Trophoblast cell (in vitro differentiated cells and primary cell): ENCODE measurements at regions not wholly inside any gene's neighbourhood (a gene's known extent, or its start where the extent isn't known, plus 50 kb on each side); places are given as distances from the start of the nearest gene placed in this dataset.

Source experiments
- DNase-seq, 2 donors: peaks; one replicate each; pipeline ENCODE4 v3.0.0-alpha.2; 2016
- H2AFZ ChIP-seq: 2 replicates; pipeline ENCODE4 v1.6.1; 2013; ENCODE audit warnings: low read length, moderate library complexity, mild to moderate bottlenecking; ENCODE audit not compliant: insufficient read depth, poor library complexity
- H2AK5ac ChIP-seq: 2 replicates; pipeline ENCODE4 v1.6.1; 2013; ENCODE audit warnings: mild to moderate bottlenecking, low read length
- H2BK120ac ChIP-seq: 2 replicates; pipeline ENCODE4 v1.6.1; 2013; ENCODE audit warnings: low read length, mild to moderate bottlenecking, moderate library complexity; ENCODE audit not compliant: insufficient read depth, poor library complexity
- H2BK12ac ChIP-seq: 2 replicates; pipeline ENCODE4 v1.6.1; 2013; ENCODE audit warnings: mild to moderate bottlenecking, low read length, moderate library complexity
- H2BK5ac ChIP-seq: 2 replicates; pipeline ENCODE4 v1.6.1; 2013; ENCODE audit warnings: low read length, low read depth, moderate library complexity, mild to moderate bottlenecking; ENCODE audit not compliant: poor library complexity
- H3K14ac ChIP-seq: 2 replicates; pipeline ENCODE4 v1.6.1; 2013; ENCODE audit warnings: mild to moderate bottlenecking, low read length
- H3K18ac ChIP-seq: 2 replicates; pipeline ENCODE4 v1.6.1; 2013; ENCODE audit warnings: mild to moderate bottlenecking, low read length
- H3K23ac ChIP-seq: 2 replicates; pipeline ENCODE4 v1.6.1; 2013; ENCODE audit warnings: low read length
- H3K27ac ChIP-seq: 2 replicates; pipeline ENCODE4 v1.5.1; 2013; ENCODE audit warnings: low read depth, mild to moderate bottlenecking, inconsistent platforms, low read length, moderate library complexity
- H3K27me3 ChIP-seq: 2 replicates; pipeline ENCODE4 v1.6.1; 2013; ENCODE audit warnings: inconsistent platforms, mild to moderate bottlenecking, low read length, moderate library complexity; ENCODE audit not compliant: insufficient read depth
- H3K36me3 ChIP-seq, 2 experiments: 1 replicate in 1 of 2; 2 replicates in 1 of 2; pipeline ENCODE4 v1.6.1; 2013; ENCODE audit warnings: low read length in 2 of 2, mild to moderate bottlenecking in 2 of 2, moderate library complexity in 1 of 2; ENCODE audit not compliant: insufficient read depth in 2 of 2, control insufficient read depth in 1 of 2
- H3K4ac ChIP-seq: 2 replicates; pipeline ENCODE4 v1.6.1; 2013; ENCODE audit warnings: low read depth, mild to moderate bottlenecking, low read length, moderate library complexity
- H3K4me1 ChIP-seq, 2 experiments: 1 replicate in 1 of 2; 2 replicates in 1 of 2; pipeline ENCODE4 v1.6.1; 2013; ENCODE audit warnings: low read length in 2 of 2, mild to moderate bottlenecking in 2 of 2, moderate library complexity in 1 of 2; ENCODE audit not compliant: insufficient read depth in 2 of 2, control insufficient read depth in 1 of 2
- H3K4me2 ChIP-seq: 2 replicates; pipeline ENCODE4 v1.6.1; 2013; ENCODE audit warnings: inconsistent platforms, mild to moderate bottlenecking, low read length, moderate library complexity
- H3K4me3 ChIP-seq: 2 replicates; pipeline ENCODE4 v1.5.1; 2013; ENCODE audit warnings: mild to moderate bottlenecking, low read depth, low read length, inconsistent platforms
- H3K79me1 ChIP-seq: one replicate; pipeline ENCODE4 v1.6.1; 2013; ENCODE audit warnings: low read length
- H3K79me2 ChIP-seq: 2 replicates; pipeline ENCODE4 v1.6.1; 2013; ENCODE audit warnings: low read length, mild to moderate bottlenecking; ENCODE audit not compliant: control insufficient read depth, insufficient read depth, poor library complexity
- H3K9ac ChIP-seq: 2 replicates; pipeline ENCODE4 v1.6.1; 2013; ENCODE audit warnings: mild to moderate bottlenecking, low read length
- H3K9me3 ChIP-seq: 2 replicates; pipeline ENCODE4 v1.6.1; 2013; ENCODE audit warnings: low read depth, mild to moderate bottlenecking, control low read depth, inconsistent platforms, low read length; ENCODE audit not compliant: insufficient read depth
- H4K12ac ChIP-seq: 2 replicates; pipeline ENCODE4 v1.6.1; 2013; ENCODE audit warnings: low read depth, mild to moderate bottlenecking, low read length, moderate library complexity
- H4K8ac ChIP-seq: 2 replicates; pipeline ENCODE4 v1.6.1; 2013; ENCODE audit warnings: low read depth, mild to moderate bottlenecking, low read length, moderate library complexity
- H4K91ac ChIP-seq: one replicate; pipeline ENCODE4 v1.6.1; 2013; ENCODE audit warnings: low read depth, mild to moderate bottlenecking, low read length, moderate library complexity
- WGBS: extraction: QIAGEN DNeasy Blood & Tissue Kit; methylation state at CpG from one replicate; pipeline ENCODE4 v1.1.7; 2013; ENCODE audit warnings: missing lambda C conversion rate; ENCODE audit not compliant: insufficient read length, insufficient coverage; ENCODE audit errors: extremely low coverage; 5-methylcytosine and 5-hydroxymethylcytosine counted together

- Histone ChIP-seq H3K23ac (no peak overlapping the region), H2BK12ac (no peak overlapping the region)
These were observed 212.5 kb upstream of the XYLT1 start for GRCh38 chr16:17683281-17683680.

GRCh38 chr16:17676171-17676570 is 205.4 kb upstream of the XYLT1 start:
- Histone ChIP-seq H3K23ac (no peak overlapping the region), H3K4me2 (no peak overlapping the region), H2AK5ac (no peak overlapping the region), H3K9me3 (no peaks in the 10 kb centered on the region), H2AFZ (no peak overlapping the region), H3K79me2 (no peaks in the 10 kb centered on the region), H3K4ac (no peak overlapping the region), H3K27ac (no peak overlapping the region), H3K14ac (no peak overlapping the region), H3K79me1 (no peaks in the 10 kb centered on the region), H2BK120ac (no peak overlapping the region), H3K18ac (no peak overlapping the region), H2BK12ac (no peak overlapping the region), H4K91ac (no peak overlapping the region), H2BK5ac (no peak overlapping the region), H3K9ac (no peak overlapping the region), H3K27me3 (no peaks in the 10 kb centered on the region), H4K12ac (no peak overlapping the region), H4K8ac (no peak overlapping the region), H3K4me1 (no peaks in the 10 kb centered on the region), H3K36me3 (no peaks in the 10 kb centered on the region), H3K4me3 (no peak overlapping the region)
- no CpG with 5 or more reads among the region's 3 CpGs for WGBS
- no peak for DNase-seq

More at GRCh38 chr16:17683281-17683680, 212.5 kb upstream of the XYLT1 start:
- Histone ChIP-seq H3K18ac (no peak overlapping the region), H3K9me3 (no peaks in the 10 kb centered on the region), H3K36me3 (no peaks in the 10 kb centered on the region), H2BK5ac (no peak overlapping the region), H2AFZ (no peak overlapping the region), H3K79me2 (no peaks in the 10 kb centered on the region), H4K12ac (no peak overlapping the region), H3K27ac (no peak overlapping the region), H3K79me1 (no peaks in the 10 kb centered on the region), H3K9ac (no peak overlapping the region), H2BK120ac (no peak overlapping the region), H3K4me2 (no peak overlapping the region), H3K27me3 (no peaks in the 10 kb centered on the region), H3K4me3 (no peak overlapping the region), H4K91ac (no peak overlapping the region), H4K8ac (no peak overlapping the region), H3K14ac (no peak overlapping the region), H3K4me1 (no peaks in the 10 kb centered on the region), H3K4ac (no peak overlapping the region), H2AK5ac (no peak overlapping the region)
- no CpG with 5 or more reads among the region's 3 CpGs for WGBS
- DNase-seq: no peak

GRCh38 chr16:17668386-17668785 is 197.6 kb upstream of the XYLT1 start:
- Histone ChIP-seq H3K27ac (no peak overlapping the region), H2AK5ac (no peak overlapping the region), H3K9me3 (no peaks in the 10 kb centered on the region), H2AFZ (no peak overlapping the region), H3K4me2 (no peak overlapping the region), H4K91ac (no peak overlapping the region), H3K79me2 (no peaks in the 10 kb centered on the region), H3K14ac (no peak overlapping the region), H3K79me1 (no peaks in the 10 kb centered on the region), H4K12ac (no peak overlapping the region), H3K36me3 (no peaks in the 10 kb centered on the region), H3K4me1 (no peaks in the 10 kb centered on the region), H4K8ac (no peak overlapping the region), H3K9ac (no peak overlapping the region), H2BK120ac (no peak overlapping the region), H3K18ac (no peak overlapping the region), H2BK12ac (no peak overlapping the region), H3K4ac (no peak overlapping the region), H2BK5ac (no peak overlapping the region), H3K4me3 (no peak overlapping the region), H3K23ac (no peak overlapping the region), H3K27me3 (no peaks in the 10 kb centered on the region)
- DNase-seq: no peak
- WGBS: no CpG with 5 or more reads among the region's 3 CpGs

- no CpG with 5 or more reads among the region's 3 CpGs for WGBS
These were observed 195.5 kb upstream of the XYLT1 start for GRCh38 chr16:17666293-17666692.

More at GRCh38 chr16:17666293-17666692, 195.5 kb upstream of the XYLT1 start:
- Histone ChIP-seq H3K9me3 (no peaks in the 10 kb centered on the region), H2BK5ac (no peak overlapping the region), H3K14ac (no peak overlapping the region), H3K27ac (no peak overlapping the region), H2AK5ac (no peak overlapping the region), H3K18ac (no peak overlapping the region), H4K8ac (no peak overlapping the region), H3K4me2 (no peak overlapping the region), H4K91ac (no peak overlapping the region), H2AFZ (no peak overlapping the region), H3K79me2 (no peaks in the 10 kb centered on the region), H2BK120ac (no peak overlapping the region), H3K27me3 (no peaks in the 10 kb centered on the region), H3K23ac (no peak overlapping the region), H3K4me1 (no peaks in the 10 kb centered on the region), H3K79me1 (no peaks in the 10 kb centered on the region), H3K4me3 (no peak overlapping the region), H3K9ac (no peak overlapping the region), H3K4ac (no peak overlapping the region), H4K12ac (no peak overlapping the region), H3K36me3 (no peaks in the 10 kb centered on the region), H2BK12ac (no peak overlapping the region)
- no peak for DNase-seq
